Activated CD8-positive, alpha-beta memory T cell treated with anti-CD3 and anti-CD28 coated beads, Interleukin-2, amount 10 ng/mL, durations not matched to agents 7 days and 5 days (primary cell): ENCODE measurements at regions not wholly inside any gene's neighbourhood (a gene's known extent, or its start where the extent isn't known, plus 50 kb on each side); places are given as distances from the start of the nearest gene placed in this dataset.
"Not testable (repeated sequence)": the region's sequence is repeated elsewhere in the genome, so short reads cannot be mapped to it uniquely, and the experiment has no call there.

Experiments
- ATAC-seq: fragments of 150-1000 bp; cut with Tn5 transposase; one replicate; pipeline ENCODE4 v1.10.0; 2021; ENCODE audit warnings: moderate library complexity
- CTCF ChIA-PET: fragments of 350-600 bp; sonication (Branson Sonifier 250); formaldehyde crosslinking; loops from one replicate; lab custom pipeline; 2021; ENCODE audit warnings: antibody characterized with exemption; lab: Charles Lee
- DNase-seq: peaks from one replicate; pipeline ENCODE4 v3.0.0-alpha.2; 2020
- H3K27ac Mint-ChIP-seq: one replicate; pipeline ENCODE4 v1.8.0; 2021; ENCODE audit warnings: mild to moderate bottlenecking, mixed read lengths
- H3K27me3 Mint-ChIP-seq: one replicate; pipeline ENCODE4 v1.8.0; 2021; ENCODE audit warnings: mixed read lengths
- H3K36me3 Mint-ChIP-seq: one replicate; pipeline ENCODE4 v1.8.0; 2021; ENCODE audit warnings: mild to moderate bottlenecking, mixed read lengths
- H3K4me1 Mint-ChIP-seq: one replicate; pipeline ENCODE4 v1.8.0; 2021; ENCODE audit warnings: mixed read lengths
- H3K4me3 Mint-ChIP-seq: one replicate; pipeline ENCODE4 v1.8.0; 2021; ENCODE audit warnings: mild to moderate bottlenecking, moderate library complexity, mixed read lengths
- H3K9me3 Mint-ChIP-seq: one replicate; pipeline ENCODE4 v1.8.0; 2022; ENCODE audit warnings: low read depth, mixed read lengths

DNA sequence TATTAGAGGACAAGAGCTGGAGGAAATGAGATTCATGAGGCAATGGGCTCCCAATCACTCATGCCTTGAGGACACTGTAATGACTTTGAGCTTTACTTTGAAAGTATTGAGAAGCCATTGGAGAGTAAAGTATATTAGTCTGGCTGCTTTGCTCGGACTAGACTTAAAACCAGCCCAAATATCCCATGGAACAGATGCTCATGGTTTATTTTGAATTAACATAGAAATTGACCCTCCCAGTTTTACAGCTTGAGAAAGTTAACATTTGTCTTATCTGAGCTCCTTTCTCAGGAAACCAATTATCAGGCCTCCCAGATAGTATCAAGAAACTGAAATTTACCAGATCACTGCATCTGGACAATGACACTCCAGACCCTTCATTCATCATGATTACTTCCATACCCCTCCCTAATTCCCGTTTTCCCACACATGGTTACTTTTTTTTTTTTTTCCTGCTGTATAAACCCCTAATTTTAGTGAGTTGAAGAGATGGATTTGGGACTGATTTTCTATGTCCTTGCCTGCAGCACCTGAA is 270.8 kb upstream of the SMIM30 start:
- no peak for ATAC-seq
- H3K27ac Mint-ChIP-seq = no peak overlapping the region
- no peaks in the 10 kb centered on the region for H3K27me3 Mint-ChIP-seq
- no peak overlapping the region for H3K4me3 Mint-ChIP-seq
- CTCF ChIA-PET = interaction anchor here (0.6 kb wide), 1 partner anchor 889 kb away, joined by 4 read pairs; no protein-coding TSS in a partner anchor
- H3K36me3 Mint-ChIP-seq = no peaks in the 10 kb centered on the region
- peaks cover 5% of the 10 kb centered on the region for H3K9me3 Mint-ChIP-seq
- no peak for DNase-seq
- H3K4me1 Mint-ChIP-seq = no peaks in the 10 kb centered on the region

DNA sequence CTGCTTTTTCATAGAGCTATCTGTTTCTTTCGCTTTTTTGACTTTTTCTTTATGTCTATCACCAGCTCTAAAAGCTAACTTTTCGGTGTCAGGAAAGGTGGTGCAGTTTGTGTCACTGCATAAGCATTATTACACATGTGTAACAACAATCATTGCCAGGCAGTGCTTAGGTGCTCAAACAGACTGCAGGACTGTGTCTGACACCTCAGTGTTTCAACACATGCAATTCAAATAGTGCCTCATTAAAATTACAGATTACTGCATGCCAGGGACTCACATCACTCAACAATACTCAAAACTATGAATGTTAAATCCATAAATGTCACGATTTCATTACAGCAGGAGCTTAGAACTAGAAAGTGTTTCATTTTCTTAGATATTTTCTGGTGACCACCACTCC is 265.3 kb upstream of the SMIM30 start:
- DNase-seq (no peak), ATAC-seq (no peak)
- Mint-ChIP-seq H3K27me3 (no peaks in the 10 kb centered on the region), H3K9me3 (peaks cover 3% of the 10 kb centered on the region), H3K27ac (no peak overlapping the region), H3K4me1 (no peaks in the 10 kb centered on the region), H3K4me3 (no peak overlapping the region), H3K36me3 (no peaks in the 10 kb centered on the region)
- CTCF ChIA-PET = no interaction called here

DNA sequence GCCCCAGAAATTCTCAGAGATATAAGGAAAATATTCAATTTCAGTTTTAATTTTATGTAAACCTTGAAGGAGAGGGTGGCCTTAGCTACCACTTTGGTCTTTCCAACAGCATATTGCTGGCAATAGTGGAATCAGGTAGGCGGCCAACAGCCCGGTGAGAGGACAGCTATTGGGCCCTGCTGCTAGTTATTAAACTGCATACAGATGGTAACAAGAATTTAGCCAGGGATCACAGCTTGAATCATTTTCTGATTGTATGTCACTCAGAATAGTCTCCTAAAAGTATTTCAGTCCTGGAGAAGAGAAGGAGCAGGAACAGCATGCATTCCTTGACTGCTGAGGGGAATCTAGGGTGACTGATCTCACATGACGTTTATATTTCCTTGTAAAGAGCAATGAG is 261.4 kb upstream of the SMIM30 start:
- Mint-ChIP-seq H3K4me1 (no peaks in the 10 kb centered on the region), H3K36me3 (no peaks in the 10 kb centered on the region), H3K27me3 (no peaks in the 10 kb centered on the region), H3K27ac (no peak overlapping the region), H3K9me3 (peaks cover 2% of the 10 kb centered on the region), H3K4me3 (no peak overlapping the region)
- no peak for ATAC-seq
- no peak for DNase-seq
- CTCF ChIA-PET = no interaction called here

DNA sequence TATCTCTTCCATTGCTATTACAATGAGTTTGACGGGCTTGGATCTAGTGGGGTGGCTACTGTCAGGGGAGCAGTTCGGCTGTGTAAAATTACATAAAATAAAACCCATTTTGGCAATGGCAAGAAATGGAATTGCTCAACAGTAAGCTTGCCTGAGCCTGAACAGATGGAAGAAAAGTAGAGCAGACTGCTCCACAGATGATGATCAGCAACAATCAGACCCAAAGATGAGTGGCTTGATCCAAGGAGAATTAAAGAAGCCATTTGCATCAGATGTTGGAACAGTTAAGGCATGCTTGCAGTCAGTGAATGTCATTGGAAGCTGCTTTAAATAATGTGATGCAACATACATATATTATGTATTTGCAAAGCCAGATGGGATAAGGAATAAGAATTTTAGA is 256.6 kb upstream of the SMIM30 start:
- no peak overlapping the region for H3K4me3 Mint-ChIP-seq
- H3K9me3 Mint-ChIP-seq = no peaks in the 10 kb centered on the region
- no peaks in the 10 kb centered on the region for H3K36me3 Mint-ChIP-seq
- no peaks in the 10 kb centered on the region for H3K27me3 Mint-ChIP-seq
- no peaks in the 10 kb centered on the region for H3K4me1 Mint-ChIP-seq
- CTCF ChIA-PET = no interaction called here
- ATAC-seq = no peak
- no peak overlapping the region for H3K27ac Mint-ChIP-seq
- no peak for DNase-seq

DNA sequence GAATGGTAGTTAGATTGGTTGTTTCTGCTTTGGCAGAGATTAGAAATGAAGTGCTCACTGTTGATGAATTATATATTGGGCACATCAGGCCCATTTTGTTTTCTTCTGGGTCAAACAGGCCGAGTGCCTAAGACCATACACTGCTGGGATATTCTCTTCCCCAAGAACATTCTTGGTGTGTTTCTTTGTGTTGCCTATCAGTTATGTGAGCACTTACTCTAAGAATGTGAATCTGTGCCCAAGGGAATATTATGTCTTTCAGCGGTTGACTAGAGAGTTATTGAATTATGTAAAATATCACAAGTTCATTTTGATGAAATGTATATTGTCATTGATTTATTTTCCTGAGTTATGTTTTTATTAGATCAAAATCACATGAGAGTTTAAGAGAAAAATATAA is 255.5 kb upstream of the SMIM30 start:
- DNase-seq = no peak

DNA sequence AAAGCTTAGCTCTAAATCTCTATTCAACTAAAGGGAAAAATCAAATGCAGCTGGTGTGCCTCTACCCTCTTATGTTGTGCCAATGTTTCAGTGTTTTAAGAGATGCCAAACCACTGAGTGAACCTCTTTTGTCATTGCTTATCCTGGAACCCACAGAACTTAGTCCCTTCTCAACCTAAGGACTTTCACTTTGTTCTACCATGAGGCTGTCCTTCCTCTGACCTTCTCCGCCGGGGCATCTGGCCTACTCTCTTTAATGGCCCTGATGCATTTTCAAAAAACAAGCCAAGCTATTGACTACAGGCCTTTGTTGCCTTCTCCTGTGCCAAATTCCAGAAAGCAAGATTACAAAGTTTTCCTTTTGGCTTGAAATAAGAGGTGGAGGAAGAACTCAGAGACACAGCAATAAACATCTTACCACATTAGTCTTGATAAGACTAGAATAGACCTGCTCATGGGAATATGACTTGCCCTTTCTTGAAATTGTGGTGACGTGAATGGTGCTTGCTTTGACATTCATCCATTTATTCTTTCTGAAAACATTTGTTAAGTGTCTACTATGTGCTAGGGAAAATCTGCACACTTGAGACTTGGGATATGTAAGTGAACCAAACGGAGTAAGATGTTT is 253.2 kb upstream of the SMIM30 start:
- H3K4me1 Mint-ChIP-seq = no peaks in the 10 kb centered on the region
- CTCF ChIA-PET = no interaction called here
- H3K4me3 Mint-ChIP-seq = no peak overlapping the region
- no peak overlapping the region for H3K27ac Mint-ChIP-seq
- DNase-seq (no peak), ATAC-seq (no peak)
- no peaks in the 10 kb centered on the region for H3K27me3 Mint-ChIP-seq
- H3K36me3 Mint-ChIP-seq = no peaks in the 10 kb centered on the region
- no peaks in the 10 kb centered on the region for H3K9me3 Mint-ChIP-seq

More for the DNA sequence above, 255.5 kb upstream of the SMIM30 start:
- H3K36me3 Mint-ChIP-seq = no peaks in the 10 kb centered on the region
- no peak overlapping the region for H3K27ac Mint-ChIP-seq
- no peaks in the 10 kb centered on the region for H3K4me1 Mint-ChIP-seq
- no peak overlapping the region for H3K4me3 Mint-ChIP-seq
- no peaks in the 10 kb centered on the region for H3K27me3 Mint-ChIP-seq
- no peak for ATAC-seq
- H3K9me3 Mint-ChIP-seq = no peaks in the 10 kb centered on the region
- CTCF ChIA-PET = no interaction called here

DNA sequence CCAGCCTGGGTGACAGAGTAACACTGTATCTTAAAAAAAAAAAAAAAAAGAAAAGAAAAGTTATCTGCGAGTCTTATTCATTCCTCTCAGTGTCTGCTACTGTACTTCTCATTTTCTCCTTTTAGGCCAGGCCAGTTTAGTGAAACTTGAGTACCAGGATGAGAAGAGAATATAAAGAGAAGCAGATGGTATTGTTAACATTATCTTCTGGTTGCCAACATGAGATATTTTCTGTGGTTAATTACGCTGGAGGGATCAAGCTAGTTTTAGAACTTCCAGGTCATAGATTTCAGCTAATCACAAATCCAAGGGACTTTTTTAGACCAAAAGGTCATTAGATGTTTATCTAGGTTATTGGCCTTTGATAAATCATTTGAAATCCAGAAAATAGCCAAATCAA is 252.6 kb upstream of the SMIM30 start:
- CTCF ChIA-PET = no interaction called here
- H3K4me1 Mint-ChIP-seq = no peaks in the 10 kb centered on the region
- H3K4me3 Mint-ChIP-seq = no peak overlapping the region
- no peaks in the 10 kb centered on the region for H3K27me3 Mint-ChIP-seq
- no peak for ATAC-seq
- H3K27ac Mint-ChIP-seq = no peak overlapping the region
- DNase-seq = no peak
- no peaks in the 10 kb centered on the region for H3K9me3 Mint-ChIP-seq
- H3K36me3 Mint-ChIP-seq = no peaks in the 10 kb centered on the region

DNA sequence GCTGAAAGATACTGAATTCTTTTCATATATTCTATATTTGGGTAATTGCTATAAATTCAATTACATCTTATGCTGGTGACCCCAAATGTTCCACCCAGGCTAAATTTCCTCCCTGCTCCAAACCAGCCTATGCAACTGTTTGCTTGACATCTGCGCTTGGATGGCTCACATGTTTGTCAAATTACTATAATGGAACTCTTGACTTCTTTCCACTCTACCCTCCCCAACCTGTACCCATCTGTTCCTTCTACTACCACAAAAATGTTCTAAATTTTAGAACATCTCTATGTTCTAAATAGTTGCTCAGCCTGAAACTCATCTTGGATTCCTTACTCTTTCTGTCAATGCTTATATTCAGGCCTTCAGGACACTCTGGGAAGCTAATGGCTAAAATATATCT is 249.9 kb upstream of the SMIM30 start:
- no peaks in the 10 kb centered on the region for H3K27me3 Mint-ChIP-seq
- no peak overlapping the region for H3K27ac Mint-ChIP-seq
- no peaks in the 10 kb centered on the region for H3K4me1 Mint-ChIP-seq
- H3K9me3 Mint-ChIP-seq = no peaks in the 10 kb centered on the region
- ATAC-seq (no peak), DNase-seq (no peak)
- no peaks in the 10 kb centered on the region for H3K36me3 Mint-ChIP-seq
- no peak overlapping the region for H3K4me3 Mint-ChIP-seq
- CTCF ChIA-PET = no interaction called here

DNA sequence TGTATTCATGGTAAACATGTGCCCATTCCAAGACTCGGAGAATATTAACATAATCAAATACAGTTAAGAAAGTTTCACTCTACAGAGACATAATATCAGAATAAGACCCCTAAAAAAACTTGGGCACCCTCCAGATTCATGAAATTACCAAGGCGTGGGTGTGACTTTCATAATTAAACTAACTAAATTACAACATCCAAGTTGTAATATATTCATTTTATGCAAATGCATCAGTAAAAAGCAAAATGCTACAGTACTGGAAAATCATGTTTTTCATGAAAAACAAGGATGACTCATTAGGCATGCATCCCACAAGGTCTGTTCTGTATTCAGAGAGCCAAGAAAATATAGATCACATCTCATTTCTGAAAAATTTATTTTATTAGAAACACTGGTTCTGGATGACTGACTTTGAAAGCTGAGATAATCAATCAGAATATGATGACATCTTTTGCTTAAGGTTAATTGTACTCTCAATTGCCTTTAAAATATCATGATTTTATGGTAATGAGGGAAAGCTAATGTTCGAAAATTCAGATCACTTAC is 248.8 kb upstream of the SMIM30 start:
- no peaks in the 10 kb centered on the region for H3K36me3 Mint-ChIP-seq
- no peaks in the 10 kb centered on the region for H3K9me3 Mint-ChIP-seq
- no peak overlapping the region for H3K27ac Mint-ChIP-seq
- H3K4me3 Mint-ChIP-seq = no peak overlapping the region
- no peaks in the 10 kb centered on the region for H3K27me3 Mint-ChIP-seq
- no peak for DNase-seq
- no peak for ATAC-seq
- H3K4me1 Mint-ChIP-seq = no peaks in the 10 kb centered on the region
- CTCF ChIA-PET = no interaction called here

DNA sequence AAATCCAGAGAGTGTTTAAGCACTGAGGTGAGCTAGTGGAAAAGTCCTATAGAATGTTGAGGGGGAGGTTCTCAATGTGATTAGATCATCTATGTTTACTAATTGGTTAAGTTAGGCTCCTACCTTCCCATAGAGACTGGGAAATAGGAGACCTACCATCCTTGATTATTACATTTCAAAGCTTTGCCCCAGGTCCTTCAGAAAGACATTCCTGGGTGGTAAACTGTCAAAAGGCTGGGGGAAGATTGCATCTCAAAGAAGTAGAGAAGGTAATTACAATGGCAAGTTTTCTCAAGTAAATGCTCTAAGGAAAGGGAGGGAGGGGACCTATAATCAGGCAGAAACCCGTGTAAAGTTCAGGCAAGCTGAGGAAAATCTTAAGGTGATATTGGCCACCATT is 247.8 kb upstream of the SMIM30 start:
- no peak for ATAC-seq
- Mint-ChIP-seq H3K36me3 (no peaks in the 10 kb centered on the region), H3K9me3 (no peaks in the 10 kb centered on the region), H3K27me3 (no peaks in the 10 kb centered on the region), H3K4me1 (no peaks in the 10 kb centered on the region), H3K4me3 (no peak overlapping the region), H3K27ac (no peak overlapping the region)
- no peak for DNase-seq
- CTCF ChIA-PET = no interaction called here

DNA sequence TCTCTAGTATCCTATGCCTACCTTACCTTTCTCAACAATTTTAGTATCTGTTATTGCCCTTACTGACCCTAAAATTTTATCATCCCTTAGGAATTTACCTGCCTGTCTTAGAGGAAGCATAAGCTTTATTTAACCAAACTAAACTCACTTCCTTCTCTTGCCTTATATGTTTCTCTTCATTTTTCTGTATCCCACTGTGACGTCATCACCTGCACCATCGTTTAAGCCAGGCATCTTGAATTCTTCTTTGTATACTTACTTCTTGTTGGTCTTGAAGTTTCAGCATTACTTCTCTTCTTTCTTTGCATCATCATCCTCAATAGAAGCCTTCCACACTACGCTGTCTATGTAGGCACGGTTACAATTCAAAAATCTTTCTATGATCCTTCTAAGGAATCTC is 231.0 kb upstream of the SMIM30 start:
- H3K27me3 Mint-ChIP-seq = no peaks in the 10 kb centered on the region
- no peak overlapping the region for H3K4me3 Mint-ChIP-seq
- DNase-seq (no peak), ATAC-seq (no peak)
- no peaks in the 10 kb centered on the region for H3K4me1 Mint-ChIP-seq
- no peaks in the 10 kb centered on the region for H3K36me3 Mint-ChIP-seq
- no peak overlapping the region for H3K27ac Mint-ChIP-seq
- H3K9me3 Mint-ChIP-seq = no peaks in the 10 kb centered on the region
- CTCF ChIA-PET = no interaction called here

DNA sequence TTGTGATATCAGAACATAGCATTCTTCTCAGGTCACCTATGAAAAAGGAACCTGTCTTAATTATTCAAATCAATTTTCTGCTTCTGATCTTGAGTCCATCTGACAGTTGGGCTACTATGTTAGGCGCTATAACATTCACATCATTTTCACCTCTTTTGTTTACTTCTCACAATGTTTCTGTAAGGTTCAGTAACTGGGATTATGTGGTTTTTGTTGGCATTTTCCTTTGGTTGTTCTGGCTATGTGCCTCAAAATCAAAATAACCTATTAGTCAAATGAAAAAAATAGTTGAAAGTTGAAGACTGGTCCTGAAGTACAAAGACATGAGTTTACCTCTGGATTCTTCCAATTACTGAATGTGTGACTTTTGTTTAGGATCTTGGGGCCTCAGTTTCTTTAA is 221.3 kb upstream of the SMIM30 start:
- no peak for ATAC-seq
- no peaks in the 10 kb centered on the region for H3K4me1 Mint-ChIP-seq
- no peak overlapping the region for H3K27ac Mint-ChIP-seq
- H3K4me3 Mint-ChIP-seq = no peak overlapping the region
- DNase-seq = no peak
- no peaks in the 10 kb centered on the region for H3K27me3 Mint-ChIP-seq
- H3K9me3 Mint-ChIP-seq = peaks cover 3% of the 10 kb centered on the region
- H3K36me3 Mint-ChIP-seq = no peaks in the 10 kb centered on the region
- CTCF ChIA-PET = no interaction called here

DNA sequence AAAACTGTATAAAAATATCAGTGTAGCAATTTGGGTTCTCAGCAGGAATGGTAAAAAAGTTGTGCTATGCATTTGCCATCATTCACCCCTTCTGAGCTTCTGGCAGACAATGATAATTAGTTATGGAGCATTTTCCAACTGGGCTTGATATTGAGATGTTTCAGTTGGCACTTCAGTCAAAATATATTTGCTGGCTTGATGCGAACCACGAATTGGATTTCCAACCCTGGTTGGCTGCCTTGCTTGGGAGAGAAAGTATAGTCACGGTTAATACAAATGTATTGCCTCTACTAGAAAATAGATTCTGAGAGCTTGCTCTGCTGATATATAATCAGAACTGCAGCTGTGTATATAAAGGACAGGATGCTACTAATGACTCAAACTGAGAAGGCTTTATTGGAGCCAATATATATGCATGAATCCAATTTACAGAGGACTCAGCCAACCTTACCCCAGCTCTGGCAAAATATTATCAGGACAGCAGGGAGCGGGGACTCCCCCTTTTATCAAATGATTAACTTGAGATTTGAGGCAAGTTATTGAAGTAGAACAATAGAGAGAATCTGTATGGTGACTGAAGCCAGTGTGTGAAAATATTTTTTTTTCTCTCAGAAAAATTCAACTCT is 219.8 kb upstream of the SMIM30 start:
- H3K9me3 Mint-ChIP-seq = peaks cover 3% of the 10 kb centered on the region
- H3K4me1 Mint-ChIP-seq = no peaks in the 10 kb centered on the region
- no peak overlapping the region for H3K4me3 Mint-ChIP-seq
- ATAC-seq (no peak), DNase-seq (no peak)
- no peaks in the 10 kb centered on the region for H3K36me3 Mint-ChIP-seq
- no peaks in the 10 kb centered on the region for H3K27me3 Mint-ChIP-seq
- CTCF ChIA-PET = no interaction called here
- H3K27ac Mint-ChIP-seq = no peak overlapping the region

DNA sequence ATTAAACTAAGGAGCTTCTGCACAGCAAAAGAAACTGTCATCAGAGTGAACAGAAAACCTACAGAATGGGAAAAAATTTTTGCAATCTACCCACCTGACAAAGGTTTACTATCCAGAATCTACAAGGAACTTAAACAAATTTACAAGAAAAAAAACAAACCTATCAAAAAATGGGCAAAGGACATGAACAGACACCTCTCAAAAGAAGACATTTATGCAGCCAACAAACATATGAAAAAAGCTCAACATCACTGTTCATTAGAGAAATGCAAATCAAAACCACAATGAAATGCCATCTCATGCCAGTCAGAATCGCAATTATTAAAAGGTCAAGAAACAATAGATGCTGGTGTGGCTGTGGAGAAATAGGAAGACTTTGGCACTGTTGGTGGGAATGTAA is 218.5 kb upstream of the SMIM30 start:
- DNase-seq, H3K27me3 Mint-ChIP-seq, H3K36me3 Mint-ChIP-seq, H3K27ac Mint-ChIP-seq, ATAC-seq, CTCF ChIA-PET, H3K4me1 Mint-ChIP-seq, H3K9me3 Mint-ChIP-seq, H3K4me3 Mint-ChIP-seq: not testable (repeated sequence)
